22Rv1 (cell line): ENCODE measurements at regions not wholly inside any gene's neighbourhood (a gene's known extent, or its start where the extent isn't known, plus 50 kb on each side); places are given as distances from the start of the nearest gene placed in this dataset.

Experiments
- H3K27ac ChIP-seq: fragments of 450-650 bp; 2 replicates; pipeline ENCODE4 v1.5.1; 2017
- ZFX ChIP-seq: fragments of 450-650 bp; IDR thresholded peaks from 2 replicates; pipeline ENCODE4 v1.6.1; 2017; ENCODE audit warnings: antibody characterized with exemption, borderline replicate concordance
- TF ChIP-seq, protein P1 (sequence below): fragments of 450-650 bp; IDR thresholded peaks from 2 replicates; pipeline ENCODE4 v1.5.1; 2017; ENCODE audit warnings: mild to moderate bottlenecking

DNA sequence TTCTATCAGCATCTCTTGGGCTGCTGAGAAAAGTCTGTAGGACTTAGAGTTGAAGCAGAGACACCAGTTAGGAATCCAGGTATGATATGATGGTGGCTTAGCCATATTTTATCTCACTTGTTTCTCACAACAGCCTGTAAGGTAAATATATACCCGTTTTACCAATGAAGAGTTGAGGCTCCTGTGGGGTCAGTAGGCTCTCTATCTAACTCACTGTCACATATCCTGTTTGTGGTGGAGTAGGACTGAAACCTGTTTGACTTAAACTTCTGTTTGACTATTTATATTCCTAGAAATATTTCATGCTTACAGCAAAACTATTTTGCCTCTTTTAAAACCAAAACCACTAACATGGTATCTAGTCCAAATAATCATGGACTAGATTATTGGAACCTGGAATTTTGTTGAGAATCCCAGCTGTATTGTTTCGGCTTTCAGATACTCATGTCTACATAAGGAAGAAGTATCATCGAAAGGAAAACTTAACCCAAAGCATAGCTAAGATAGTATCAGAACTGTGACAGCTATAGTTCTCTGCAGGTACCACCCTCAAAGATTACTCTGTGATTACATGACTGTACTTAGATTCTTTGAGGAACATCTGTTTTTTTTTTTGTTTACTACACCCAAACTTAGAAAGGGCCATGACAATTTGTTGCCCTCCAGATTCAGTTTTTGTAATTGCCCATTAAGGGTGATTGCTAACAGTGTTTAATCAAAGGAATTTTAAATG, 216.1 kb upstream of the THUMPD2 start:
- TF ChIP-seq, protein P1, sequence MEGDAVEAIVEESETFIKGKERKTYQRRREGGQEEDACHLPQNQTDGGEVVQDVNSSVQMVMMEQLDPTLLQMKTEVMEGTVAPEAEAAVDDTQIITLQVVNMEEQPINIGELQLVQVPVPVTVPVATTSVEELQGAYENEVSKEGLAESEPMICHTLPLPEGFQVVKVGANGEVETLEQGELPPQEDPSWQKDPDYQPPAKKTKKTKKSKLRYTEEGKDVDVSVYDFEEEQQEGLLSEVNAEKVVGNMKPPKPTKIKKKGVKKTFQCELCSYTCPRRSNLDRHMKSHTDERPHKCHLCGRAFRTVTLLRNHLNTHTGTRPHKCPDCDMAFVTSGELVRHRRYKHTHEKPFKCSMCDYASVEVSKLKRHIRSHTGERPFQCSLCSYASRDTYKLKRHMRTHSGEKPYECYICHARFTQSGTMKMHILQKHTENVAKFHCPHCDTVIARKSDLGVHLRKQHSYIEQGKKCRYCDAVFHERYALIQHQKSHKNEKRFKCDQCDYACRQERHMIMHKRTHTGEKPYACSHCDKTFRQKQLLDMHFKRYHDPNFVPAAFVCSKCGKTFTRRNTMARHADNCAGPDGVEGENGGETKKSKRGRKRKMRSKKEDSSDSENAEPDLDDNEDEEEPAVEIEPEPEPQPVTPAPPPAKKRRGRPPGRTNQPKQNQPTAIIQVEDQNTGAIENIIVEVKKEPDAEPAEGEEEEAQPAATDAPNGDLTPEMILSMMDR, result no peak
- TF ChIP-seq ZFX, result no peak
- no peak overlapping the region for H3K27ac ChIP-seq

- TF ChIP-seq, protein P1, result no peak
- TF ChIP-seq ZFX, result no peak
These were observed 215.1 kb upstream of the THUMPD2 start for GRCh38 chr2:39994151-39994550.

GRCh38 chr2:39991298-39991697, 212.2 kb upstream of the THUMPD2 start:
- TF ChIP-seq ZFX, result no peak
- TF ChIP-seq, protein P1, result no peak
- H3K27ac ChIP-seq, result no peak overlapping the region

More at GRCh38 chr2:39994151-39994550, 215.1 kb upstream of the THUMPD2 start:
- no peak overlapping the region for H3K27ac ChIP-seq

DNA sequence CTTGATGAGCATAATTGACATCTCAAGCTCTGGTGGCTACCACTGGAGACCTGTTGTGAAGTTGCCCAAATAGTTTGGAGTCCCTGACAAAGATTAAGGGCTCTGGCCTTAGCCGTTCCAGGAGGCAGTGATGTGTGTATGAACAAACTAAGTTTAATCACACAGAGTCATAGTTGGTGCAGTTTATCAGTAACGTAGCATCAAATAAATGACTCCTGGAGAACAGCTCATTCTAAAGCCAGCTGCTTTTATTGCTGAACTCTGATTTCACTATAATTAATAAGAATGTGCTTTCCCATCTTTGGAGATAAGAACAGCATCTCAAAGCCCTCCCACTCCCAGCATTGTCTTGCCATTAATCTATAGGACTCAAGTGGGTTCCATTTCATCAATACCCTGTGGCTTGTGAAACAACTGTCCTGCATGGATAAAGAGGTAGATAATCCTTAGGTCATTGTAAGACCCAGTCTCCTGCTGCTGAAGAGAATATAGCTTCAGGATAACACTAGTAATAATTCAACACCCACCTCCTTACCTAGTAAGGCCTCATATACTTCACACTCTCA, 211.4 kb upstream of the THUMPD2 start:
- no peak overlapping the region for H3K27ac ChIP-seq
- TF ChIP-seq, protein P1, result no peak
- TF ChIP-seq ZFX, result no peak

DNA sequence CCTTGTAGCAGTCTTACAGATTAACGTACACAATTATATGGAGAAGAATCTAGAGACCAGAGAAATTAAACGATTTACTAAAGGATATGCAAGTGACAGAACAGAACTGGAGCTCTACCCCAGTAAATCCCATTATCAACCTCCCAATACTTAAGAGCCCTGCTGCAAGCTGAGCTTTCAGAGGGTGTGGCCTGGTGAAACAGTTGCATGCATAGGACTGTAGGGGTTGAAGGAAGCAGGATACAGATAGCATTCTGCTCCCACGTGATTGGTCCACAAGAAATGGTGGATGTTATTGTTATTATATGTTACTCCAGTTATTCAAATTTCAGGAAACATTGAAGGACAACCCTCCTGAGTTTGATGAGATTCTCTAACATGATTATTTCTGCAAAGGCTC, 210.8 kb upstream of the THUMPD2 start:
- no peak for TF ChIP-seq ZFX
- TF ChIP-seq, protein P1, result no peak
- no peak overlapping the region for H3K27ac ChIP-seq

GRCh38 chr2:39981883-39982311, 202.8 kb upstream of the THUMPD2 start:
- no peak for TF ChIP-seq ZFX
- TF ChIP-seq, protein P1, result no peak
- no peak overlapping the region for H3K27ac ChIP-seq

DNA sequence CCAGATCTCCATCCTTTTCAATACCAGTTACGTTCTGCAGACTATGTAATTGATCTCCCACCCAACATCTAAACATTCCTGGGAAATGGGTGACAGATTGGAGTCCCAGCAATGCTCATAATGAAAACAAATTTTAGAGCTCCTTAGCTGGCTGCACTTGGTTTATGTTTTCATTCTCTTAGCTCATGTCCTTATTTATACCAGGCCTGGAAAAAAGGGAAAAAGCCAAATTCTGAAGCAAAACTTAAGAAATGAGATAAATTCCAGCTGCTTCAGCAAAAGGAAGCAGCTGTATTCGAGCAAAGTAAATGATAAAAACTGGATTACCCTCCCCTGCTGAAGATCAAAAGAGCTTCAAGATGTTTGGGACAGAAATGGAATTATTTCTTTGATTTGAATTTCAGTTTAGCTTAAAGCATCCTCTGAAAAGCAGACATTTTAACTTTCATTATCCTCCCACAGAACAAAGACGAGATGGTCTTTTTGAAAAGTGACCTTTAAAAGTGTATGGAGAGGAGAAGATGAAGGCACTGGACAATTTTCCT, 196.5 kb upstream of the THUMPD2 start:
- no peak overlapping the region for H3K27ac ChIP-seq
- TF ChIP-seq, protein P1, result no peak
- no peak for TF ChIP-seq ZFX
